GM18868 (cell line): ENCODE measurements at regions not wholly inside any gene's neighbourhood (a gene's known extent, or its start where the extent isn't known, plus 50 kb on each side); places are given as distances from the start of the nearest gene placed in this dataset.
A peak's percentile ranks its signal among the peaks of the same experiment; 100 is the strongest.

Experiments
- ATAC-seq: cut with Tn5 transposase; IDR thresholded peaks from one replicate; pipeline ENCODE4 v1.9.1; 2021; ENCODE audit warnings: mild to moderate bottlenecking, moderate library complexity; ENCODE audit not compliant: unreplicated experiment

DNA sequence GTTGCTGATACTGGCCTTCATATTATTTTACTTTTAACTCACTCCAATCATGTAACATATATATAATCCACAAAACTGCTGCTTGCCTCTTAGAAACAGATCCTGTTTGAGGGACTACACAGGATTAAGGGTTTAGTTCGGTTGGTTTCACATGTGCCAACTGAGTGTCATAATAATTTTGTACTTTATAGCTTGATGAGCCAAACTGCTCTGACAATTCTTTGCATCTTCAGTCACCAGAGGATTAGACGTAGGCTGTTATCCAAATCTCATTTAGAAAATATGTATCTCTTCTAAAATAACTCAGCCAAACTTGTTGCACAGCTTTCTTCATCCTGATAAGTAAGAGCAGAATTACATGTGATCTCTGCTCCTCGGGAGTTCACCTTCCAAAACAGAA, 643.6 kb upstream of the PTCHD4 start:
- no peak for ATAC-seq

DNA sequence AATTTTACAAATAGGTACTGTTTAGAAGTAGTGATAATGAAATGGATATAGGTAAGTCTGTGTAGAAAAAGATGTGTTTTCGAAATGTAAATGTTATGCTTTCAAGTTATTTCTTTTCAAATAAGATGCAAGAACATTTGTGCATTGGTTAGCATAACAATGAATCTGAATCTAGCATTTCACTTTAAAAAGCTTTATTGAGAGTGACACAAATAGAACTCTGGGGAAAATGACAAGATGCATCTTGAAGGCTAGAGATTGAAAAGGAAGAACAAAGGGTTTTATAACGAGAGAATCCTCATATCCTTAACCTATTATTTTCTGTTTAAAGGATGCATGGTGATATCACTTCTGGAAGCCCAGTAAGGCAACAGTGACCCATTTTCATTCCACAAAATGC, 639.9 kb upstream of the PTCHD4 start:
- ATAC-seq: no peak

DNA sequence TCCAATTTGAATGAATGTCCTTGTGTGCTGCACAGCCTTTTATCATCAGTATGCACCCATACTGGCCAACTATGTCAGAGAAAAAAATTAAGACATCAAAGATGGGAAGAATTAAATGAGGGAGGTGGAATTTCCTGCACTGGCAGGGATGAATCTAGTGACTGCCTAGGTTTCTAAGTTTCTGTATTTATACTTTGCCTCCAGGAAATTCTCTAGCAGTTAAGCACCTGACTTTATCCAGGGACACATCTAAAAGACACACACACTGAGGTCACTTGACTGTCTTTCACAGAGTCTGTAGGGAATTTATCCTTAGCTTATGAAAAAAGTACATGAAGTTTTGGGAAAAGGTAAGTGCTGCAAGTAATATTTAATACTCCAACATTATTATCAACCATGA, 636.5 kb upstream of the PTCHD4 start:
- no peak for ATAC-seq

DNA sequence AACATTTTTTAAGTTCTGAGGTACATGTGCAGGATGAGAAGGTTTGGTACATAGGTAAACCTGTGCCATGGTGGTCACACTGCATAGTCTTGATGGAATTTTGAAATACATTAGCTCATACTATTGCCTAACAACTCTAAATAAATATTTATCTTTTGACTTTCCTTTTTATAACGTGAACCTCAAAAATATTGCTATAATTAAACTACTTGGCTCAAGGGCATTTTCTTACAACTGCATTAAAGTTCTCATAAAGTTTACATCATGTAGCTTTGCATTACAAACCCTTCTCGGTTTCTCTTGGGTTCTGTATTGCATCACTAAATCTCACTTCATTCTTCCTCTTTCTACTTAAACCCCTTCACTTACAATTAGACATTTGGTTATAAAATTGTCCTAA, 636.0 kb upstream of the PTCHD4 start:
- no peak for ATAC-seq

DNA sequence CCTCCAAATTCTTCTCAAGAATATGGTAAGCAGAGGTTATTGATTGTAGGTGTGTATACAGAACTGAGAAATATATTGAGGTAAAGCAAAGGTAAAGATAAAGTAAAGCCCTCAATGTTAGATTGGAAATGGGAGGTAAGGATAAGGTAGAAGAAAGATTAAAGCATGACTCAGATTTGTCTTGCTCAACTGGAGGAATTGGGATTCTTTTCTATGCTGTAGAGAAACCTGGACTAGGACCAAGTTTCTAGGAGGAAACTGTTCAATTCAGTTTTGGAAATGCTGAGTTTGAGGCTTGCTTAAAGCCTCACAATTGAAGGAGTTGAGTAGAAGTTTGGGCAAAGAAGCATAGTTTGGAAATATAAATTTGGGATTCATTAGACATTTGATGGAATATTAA, 634.0 kb upstream of the PTCHD4 start:
- ATAC-seq: no peak

DNA sequence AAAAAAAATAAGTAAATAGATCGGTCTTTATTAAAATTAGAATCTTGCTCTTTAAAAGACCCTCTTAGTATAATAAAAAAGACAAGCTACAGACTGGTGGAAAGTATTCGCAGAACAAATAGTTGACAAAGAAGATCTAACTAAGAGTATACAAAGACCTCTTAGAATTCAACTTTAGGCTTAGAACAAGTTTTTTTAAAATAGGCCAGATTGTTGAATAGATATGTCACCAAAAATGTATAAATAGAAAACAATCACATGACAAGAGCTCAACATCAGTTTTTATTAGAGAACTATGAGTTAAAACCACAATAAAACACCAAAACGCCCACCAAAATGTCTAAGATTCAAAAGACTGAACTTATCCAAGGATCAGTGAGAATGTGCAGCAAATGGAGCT, 632.7 kb upstream of the PTCHD4 start:
- ATAC-seq: no peak

DNA sequence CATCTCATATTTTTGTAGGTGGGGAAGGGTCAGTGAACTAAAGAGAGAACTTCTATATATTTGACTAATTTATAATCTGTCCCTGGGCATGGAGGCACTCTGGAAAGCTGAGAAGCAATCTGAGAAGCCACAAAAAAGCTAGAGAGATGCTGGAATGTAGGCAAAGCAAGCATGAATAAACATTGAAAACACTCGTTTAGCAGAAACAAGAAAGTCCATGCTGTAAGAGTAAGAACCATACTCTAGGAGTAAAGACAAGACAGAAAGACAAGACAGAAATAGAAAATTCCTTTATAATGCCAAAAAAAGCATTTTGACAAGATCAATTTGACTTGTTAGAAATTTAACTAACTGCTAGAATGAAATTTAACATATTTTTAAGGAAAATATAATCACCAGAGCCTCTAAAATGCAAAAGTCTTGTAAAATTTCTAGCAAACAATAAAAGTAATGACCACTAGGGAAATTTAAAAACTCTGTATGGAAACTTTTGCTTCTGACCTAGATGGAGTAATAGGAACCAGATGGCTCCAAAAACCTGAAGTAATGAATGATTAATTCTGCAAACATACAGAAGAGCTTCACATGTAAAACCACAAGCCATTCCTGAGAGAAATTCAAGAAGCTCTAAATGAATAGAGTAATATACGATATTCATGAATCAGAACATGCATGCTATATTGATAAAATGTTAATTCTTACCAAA, 625.7 kb upstream of the PTCHD4 start:
- no peak for ATAC-seq

DNA sequence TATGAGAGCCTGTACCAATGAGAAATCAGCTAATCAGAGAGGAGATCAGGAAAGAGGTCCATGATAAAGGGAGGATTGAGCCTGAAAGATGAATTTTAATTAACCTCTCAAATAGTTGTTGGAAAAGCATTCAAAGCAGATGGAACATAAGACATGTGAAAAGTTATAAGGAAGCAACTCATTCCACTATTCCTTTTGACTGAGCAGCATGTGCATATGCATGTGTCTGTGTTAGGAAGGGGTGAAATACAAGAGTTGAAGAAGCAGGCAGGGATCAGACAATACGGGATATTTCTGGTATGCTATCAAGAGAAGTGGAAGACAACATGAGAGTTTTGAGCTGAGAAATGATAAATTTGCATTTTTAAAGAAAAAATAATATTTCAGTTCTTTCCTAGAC, 624.8 kb upstream of the PTCHD4 start:
- no peak for ATAC-seq

DNA sequence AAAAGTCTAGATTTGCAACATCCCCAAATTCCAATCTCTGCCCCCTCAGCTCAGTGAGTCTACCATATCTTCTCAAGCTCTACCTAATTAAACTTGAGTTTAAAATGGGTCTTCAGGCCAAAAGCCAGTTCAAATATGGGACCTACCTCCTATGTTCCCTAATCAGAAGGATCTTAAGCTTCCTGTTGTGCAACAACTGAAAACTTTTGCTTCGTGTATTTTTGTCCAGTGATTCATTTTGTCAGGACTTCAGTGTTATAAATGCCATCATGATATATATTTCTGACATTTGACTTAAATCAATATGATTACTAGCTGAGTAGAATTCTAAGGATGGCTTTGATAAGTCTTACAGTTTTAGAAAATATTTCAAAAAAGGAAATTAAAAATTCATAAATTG, 622.6 kb upstream of the PTCHD4 start:
- ATAC-seq: no peak

DNA sequence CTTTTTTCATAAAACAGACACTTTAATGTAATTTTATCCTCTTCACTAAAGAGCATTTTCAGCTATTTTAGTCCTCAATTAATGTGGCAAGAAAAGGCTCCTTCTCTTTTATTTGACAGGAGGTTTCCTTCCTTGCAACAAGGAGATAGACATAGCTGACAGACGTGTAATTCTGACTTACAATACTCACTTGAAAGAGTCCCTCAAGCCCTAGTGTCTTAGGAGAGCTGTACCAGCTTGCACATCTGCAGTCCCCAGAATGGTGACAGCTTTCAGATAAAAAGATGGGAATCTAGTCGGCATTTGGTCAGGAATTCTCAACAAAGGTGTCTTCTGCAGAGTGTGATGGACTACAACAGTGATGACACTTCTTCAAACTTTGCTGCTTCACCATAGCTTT, 603.7 kb upstream of the PTCHD4 start:
- no peak for ATAC-seq

DNA sequence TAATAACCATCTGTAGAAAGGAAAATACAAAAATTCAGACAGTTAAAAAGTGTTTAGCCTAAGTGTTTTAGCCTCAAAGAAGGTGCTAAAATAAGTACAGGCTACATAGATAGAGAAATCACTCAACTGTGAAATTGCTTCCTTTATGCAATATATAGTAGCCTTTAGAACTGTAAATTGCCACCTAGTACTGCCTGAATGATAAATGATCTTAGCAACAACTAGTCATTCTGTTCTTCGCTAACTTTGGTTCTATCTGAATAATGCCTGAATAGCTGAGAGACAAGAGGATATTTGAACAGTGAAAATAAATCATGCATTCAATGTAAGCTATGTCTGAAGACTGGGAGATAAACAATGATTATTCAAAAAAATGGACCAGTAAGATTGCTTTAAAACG, 603.3 kb upstream of the PTCHD4 start:
- no peak for ATAC-seq

DNA sequence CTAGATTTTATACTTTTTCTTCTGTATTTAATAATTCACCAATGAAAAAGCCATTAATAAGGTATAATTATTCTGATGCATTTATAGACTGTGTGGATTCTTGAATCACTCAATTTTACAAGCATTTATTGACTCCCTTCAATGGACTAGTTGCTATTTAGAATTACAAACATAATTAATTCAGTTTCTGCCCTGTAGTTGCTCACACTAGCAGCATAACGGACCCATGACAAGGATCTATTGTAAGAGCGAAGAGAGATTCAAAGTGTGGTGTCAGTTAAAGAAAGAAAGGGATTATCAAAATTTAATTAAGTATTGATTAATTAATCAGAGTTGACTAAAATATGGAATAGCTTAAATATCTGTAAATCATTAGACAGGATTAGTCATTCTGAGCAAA, 602.6 kb upstream of the PTCHD4 start:
- ATAC-seq: no peak

DNA sequence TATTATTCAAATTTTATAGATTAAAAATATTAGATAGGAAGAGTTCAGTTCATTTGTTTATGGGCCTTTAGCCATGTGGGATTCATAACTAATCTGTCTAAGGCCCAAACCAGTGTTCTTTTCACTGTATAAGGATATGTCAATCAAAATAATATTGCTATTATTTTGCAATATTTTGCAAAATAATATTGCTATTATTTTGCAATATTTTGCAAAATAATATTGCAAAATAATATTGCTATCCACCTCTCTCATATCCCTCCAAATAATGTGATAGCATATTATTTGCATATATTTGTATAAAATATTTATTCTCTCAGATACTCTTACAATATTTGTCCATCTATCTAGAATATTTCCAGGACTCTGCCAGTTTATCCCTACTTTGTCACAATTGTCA, 595.3 kb upstream of the PTCHD4 start:
- no peak for ATAC-seq

DNA sequence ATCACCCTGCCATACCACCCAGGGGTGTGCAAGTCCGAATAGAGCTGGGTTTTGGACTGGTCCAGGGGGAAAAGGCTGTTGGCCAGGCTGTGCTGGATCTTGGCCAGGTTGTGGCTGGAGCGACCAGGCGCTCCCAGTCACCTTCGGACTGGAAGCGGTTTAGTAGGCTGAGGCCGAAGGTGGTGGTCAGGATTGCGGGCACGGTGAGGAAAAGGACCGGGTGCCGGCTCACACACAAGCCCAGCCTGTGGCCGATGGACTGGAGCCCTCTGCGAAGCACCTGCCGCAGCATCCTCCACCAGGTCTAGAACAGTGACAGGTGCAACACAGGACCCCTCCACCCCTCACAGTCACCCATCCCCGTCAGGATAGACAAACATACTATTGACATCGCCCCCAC, 590.6 kb upstream of the PTCHD4 start:
- ATAC-seq: no peak

DNA sequence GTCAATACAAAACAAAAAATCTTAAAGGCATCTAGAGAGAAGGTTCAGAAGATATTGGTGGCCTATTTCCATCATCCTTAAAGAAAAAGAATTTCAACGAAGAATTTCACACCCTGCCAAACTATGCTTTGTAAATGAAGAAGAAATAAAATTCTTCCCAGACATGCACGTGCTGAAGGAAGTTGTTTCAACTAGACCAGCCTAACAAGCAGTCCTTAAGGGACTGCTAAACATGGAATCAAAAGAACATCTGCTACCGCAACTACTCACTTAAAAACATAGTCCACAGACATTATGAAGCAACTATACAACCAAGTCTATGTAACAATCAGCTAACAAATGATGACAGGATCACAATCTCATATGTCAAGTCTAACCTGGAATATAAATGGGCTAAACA, 584.9 kb upstream of the PTCHD4 start:
- no peak for ATAC-seq

DNA sequence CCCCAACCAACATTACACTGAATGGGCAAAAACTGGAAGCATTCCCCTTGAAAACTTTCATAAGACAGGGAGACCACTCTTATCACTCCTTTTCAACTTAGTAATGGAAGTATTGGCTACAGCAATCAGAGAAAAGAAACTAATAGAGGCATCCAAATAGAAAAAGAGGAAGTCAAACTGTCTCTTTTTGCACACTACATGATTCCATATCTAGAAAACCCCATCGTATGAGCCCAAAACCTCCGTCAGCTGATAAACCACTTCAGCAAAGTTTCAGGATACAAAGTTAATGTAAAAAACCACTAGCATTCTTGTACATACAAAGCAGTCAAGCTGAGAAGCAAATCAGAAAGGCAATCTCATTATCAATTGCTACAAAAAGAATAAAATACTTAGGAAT, 580.4 kb upstream of the PTCHD4 start:
- ATAC-seq: peak; percentile 49

DNA sequence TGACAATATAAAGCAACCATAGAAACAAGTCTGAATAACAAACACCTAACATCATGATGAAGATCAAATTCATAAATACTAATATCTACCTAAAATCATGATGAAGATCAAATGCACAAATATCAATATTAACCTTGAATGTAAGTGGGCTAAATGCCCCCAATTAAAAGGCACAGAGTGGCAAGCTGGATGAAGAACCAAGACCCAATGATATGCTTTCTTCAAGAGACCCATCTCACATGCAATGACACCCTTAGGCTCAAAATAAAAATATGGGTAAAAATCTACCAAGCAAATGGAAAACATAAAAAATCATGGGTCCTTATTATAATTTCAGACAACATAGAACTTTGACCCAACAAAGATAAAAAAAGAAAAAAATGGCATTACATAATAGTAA, 578.5 kb upstream of the PTCHD4 start:
- ATAC-seq: no peak

DNA sequence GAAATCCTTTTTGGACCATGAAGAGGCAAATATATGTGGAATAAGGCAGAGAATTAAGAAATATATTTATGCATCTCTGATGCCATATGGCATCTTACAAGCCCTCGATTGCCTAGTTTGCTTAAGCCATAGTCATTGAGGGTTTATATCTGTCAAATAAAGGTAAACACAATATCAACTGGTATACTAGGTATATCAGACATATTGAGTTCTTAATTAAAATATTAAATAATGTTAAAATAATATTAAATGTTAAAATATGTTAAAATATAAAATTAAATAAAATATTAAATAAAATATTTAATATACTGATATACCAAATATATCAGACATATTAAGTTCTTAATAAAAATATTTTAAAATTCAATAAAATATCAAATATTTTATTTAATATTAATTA, 567.4 kb upstream of the PTCHD4 start:
- no peak for ATAC-seq

DNA sequence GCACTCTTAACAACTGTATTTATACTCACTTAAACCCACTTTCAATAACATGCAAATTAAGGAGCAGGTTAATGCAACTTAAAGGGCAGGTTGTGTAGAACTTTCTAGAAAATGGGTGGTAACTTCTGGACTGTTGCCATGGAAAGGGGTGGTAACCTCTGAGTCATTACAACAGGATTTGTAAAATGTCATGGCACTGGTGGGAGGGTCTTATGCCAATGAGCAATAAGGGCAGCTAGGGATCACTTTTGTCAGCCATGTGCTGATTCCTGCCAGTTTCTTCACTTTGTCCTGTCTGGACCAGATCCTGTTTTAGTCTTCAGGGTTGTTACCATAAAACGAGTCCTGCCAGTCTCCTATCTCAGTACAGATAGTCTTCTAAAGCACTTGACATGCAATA, 560.5 kb upstream of the PTCHD4 start:
- ATAC-seq: no peak

DNA sequence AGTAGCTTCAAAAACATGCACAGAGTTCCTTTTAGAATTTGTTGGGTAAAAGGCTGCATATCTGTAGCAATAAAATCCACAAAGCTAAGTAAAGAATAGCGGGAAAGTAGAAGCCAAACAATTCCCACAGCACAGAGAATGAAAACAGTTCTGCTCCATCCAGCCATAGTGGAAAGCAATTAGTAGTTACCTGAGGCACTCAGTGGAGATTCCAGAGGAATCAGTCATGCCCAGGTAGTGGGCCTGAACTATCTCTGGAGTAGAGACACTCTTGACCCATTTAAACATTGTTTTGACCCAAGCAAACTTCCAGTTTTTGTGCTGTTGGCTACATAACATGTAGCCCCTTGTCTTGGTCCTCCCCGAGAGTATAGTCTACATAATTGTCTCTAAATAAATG, 559.5 kb upstream of the PTCHD4 start:
- ATAC-seq: no peak

DNA sequence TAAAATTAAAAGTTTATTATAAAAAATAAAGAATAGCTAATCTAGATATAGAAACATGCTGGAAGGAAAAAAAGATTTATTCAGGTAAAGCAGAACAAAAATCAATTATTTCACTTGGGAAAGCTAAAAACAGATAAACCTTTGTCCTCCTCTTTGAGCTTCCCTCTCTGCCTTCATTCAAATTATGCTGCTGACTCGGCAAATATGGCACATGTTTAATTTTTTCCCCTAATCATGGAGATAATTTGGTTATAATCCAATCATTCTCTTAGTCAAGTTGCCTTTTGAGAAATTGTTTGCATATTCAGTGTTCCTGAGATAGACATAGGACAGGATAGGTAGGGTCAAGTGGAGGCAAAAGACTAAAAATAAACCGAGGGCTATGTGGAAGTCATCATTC, 556.8 kb upstream of the PTCHD4 start:
- ATAC-seq: no peak

DNA sequence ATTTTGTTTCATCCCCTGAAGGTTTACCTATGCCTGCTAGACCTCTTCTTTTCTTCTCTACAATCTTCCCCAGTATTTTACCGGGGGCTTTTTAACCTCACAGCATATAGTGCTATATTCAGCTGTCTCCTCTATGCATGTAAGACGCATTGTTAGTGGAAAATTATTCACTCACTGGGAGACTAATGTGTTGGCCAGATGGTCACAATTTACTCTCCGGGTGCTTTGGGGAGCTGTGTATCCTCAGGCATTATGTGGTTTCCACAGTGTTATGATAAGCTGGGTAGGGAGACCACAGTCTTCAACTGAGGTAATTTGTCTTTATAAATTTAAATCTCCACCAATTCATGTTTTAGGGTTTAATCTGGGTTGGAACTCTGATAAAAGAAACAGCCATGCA, 553.8 kb upstream of the PTCHD4 start:
- ATAC-seq: no peak

DNA sequence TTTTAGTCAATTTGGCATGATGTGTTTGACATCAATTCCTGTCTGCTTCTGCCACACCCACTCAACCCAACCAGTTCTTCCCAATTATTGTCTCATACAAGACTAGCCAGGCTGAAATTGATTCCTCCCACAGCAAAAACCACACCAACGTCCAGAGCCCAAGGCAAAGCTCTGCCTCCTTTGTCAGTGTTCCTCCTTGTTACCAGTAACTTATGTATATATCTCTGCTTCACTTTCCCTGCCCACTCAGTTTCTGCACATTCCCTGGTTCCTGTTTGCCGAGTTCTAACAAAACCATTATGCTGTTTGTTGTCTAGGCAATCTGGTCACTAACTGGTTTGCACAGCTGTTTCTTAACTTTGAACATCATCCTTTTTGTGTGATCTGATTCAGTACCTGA, 547.9 kb upstream of the PTCHD4 start:
- ATAC-seq: no peak

DNA sequence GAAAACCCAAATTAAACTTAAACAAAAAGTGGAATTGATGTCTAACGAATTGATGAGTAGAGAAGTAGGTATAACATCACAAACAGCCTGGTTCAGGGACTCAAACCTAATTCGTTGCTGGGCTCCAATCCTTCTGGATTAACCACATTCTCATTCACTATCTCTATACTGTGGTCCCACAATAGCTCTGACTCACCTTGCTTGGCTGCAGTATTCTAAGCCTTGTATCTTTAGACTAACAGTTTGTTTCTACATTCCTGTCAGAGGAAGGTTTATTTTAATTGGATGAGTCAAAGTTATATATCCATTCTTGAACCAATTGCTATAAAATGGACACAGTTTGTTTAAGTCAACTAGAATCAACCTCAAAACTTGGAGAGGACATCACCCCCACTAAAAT, 530.5 kb upstream of the PTCHD4 start:
- no peak for ATAC-seq
